ENCODE measurements at regions not wholly inside any gene's neighbourhood (a gene's known extent, or its start where the extent isn't known, plus 50 kb on each side); places are given as distances from the start of the nearest gene placed in this dataset.
A peak's percentile ranks its signal among the peaks of the same experiment; 100 is the strongest.

- DNase-seq (ENCODE audit: low read depth in 2 of 3, low spot score in 2 of 3) = no peak
Observed at GRCh38 chr6:21420146-21420878, 173.2 kb upstream of the SOX4 start.

- no peak for DNase-seq (ENCODE audit: low read depth in 2 of 3, low spot score in 2 of 3)
Observed at GRCh38 chr6:21420926-21421325, 172.6 kb upstream of the SOX4 start.

DNA sequence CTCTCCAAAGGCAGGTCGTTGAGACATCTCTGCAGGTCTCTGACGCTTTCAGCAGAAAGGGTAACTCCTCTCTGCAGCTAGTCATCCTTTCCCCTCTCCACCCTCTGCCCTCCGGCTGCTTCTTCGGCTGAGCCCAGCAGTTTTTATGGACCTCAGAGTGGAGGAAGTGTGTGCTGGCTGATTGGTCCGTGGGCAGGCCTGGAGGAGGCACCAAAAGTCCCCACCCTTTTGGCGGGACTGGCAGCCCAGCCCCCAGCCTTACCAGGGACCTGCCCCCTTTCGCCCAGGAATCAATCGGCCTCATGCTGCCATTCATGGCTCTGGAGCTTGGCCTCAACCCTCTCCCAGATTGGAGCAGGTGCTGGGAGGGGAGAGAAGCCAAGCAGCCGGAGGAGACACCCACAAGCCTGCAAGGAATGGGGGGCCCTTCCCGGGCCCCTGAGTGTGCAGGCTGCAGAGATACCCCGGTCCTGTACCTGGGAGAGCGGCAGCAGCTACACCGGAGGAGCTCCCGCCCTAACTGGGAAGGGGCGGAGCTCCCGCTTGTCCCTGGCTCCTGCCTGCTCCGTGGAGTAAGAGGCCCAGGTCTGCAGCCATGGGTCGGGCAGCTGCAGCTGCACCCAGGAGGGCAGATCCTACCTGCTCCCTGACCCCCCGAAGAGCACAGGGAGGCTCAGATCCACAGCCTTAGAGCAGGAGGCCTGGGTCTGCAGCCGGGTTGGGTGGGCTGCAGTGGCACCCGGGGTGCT lies 170.3 kb upstream of the SOX4 start:
- DNase-seq (ENCODE audit: low read depth in 2 of 3, low spot score in 2 of 3) = no peak

DNA sequence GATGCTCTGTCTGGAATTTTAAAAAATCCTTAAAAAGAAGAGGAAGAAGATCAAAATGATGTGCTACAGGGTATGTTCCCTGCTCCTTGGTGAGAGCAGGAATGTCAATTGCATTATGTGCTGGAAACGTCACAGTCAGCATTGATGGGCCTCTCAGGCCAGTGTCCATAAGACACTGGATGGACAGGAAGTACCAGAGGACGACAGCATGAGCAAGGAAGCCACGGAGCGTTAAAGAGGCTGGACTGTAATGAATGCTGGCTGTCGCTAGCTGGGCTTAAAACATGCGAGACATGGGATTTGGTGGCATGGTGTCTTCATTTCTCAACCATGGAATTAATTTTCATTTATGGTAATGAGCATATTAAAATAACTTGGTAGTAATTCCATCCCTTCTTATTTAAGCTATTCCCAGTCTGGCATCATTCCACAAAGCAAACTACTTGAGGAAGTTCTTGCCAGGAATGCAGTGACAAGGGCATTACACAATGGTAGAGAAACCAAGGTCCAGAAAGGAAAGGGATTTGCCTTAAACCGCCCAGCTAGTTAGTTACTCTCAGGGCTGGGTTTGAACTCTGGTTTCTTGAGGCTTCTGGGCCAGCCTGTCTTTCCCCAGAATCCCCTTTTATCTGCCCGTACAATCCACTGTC lies 166.6 kb upstream of the SOX4 start:
- DNase-seq (ENCODE audit: low read depth in 2 of 3, low spot score in 2 of 3) = no peak

DNA sequence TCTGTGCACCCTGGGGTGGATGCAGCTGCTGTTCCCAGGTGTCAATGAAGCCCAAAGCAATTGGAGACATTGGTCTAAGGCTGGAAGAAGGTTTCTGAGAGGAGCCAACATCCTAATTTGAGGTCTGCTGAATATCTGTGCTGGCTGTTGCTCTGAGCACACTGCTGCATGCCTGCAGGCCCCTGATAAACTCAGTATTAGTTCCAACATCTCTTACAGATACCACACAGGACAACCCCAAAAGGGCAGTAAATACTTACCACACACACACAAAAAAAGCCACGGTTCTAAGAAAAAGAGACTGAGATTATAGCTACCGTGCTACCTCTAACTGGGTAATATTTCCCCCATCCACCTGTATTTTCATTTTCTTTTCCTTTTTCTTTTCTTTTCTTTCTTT lies 164.3 kb upstream of the SOX4 start:
- no peak for DNase-seq (ENCODE audit: low read depth in 2 of 3, low spot score in 2 of 3)

- DNase-seq (ENCODE audit: low read depth in 2 of 3, low spot score in 2 of 3) = no peak
Observed at GRCh38 chr6:21431526-21431925, 162.0 kb upstream of the SOX4 start.

- DNase-seq (ENCODE audit: low read depth in 2 of 3, low spot score in 2 of 3) = no peak
Observed at GRCh38 chr6:21436625-21437024, 156.9 kb upstream of the SOX4 start.

DNA sequence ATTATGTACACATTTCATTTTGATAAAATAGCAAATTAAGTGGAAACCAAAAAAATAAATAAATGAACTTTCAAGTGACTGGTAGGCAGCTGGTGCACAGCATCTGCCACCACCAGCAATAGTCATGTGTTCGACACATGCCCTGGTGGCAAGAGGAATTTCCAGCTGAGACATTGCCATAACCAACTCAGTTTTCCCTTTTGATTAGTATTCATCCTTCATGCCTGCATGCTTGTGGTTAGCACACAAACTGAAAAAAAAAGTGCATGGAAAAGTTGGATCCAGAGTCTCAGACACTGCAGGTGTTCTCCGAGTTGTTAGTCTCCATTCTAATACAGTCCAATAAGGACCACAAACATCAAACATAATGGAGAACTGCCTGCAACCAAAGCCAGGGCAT lies 156.0 kb upstream of the SOX4 start:
- DNase-seq (ENCODE audit: low read depth in 2 of 3, low spot score in 2 of 3) = no peak

DNA sequence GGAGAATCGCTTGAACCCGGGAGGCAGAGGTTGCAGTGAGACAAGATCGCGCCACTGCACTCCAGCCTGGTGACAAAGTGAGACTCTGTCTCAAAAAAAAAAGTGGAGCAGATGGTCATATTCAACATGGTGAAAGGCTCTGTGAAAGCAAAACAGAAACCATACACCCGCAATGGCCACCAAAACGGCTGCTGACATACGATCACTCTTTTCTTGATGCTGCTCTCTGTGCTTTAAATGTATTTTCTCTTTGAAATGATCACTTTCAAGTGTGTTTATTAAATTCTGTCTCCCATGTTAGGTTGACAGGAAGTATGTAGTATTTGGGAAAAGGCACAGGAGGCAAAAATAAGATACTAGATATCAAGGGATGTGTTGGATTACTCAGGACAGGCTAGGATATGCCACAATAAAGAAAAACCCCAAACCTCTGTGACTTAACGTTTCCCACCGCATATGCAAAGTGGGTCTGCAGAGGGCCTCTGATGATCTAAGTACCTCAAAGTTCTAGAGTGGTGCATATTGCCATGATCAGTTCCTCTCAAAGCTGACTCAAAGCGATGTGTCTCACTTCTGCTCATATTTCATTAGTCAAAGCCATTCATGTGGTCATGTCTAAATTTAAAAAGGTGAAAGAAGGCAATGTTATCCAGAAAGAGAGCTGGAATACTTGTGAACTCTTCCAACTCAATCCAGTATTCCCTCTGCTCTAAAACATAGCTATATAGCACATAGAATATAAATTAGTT lies 155.1 kb upstream of the SOX4 start:
- DNase-seq (ENCODE audit: low read depth in 2 of 3, low spot score in 2 of 3) = peak in 1 of 3 experiments; percentile 7

GRCh38 chr6:21438986-21439352 lies 154.6 kb upstream of the SOX4 start:
- no peak for DNase-seq (ENCODE audit: low read depth in 2 of 3, low spot score in 2 of 3)

- no peak for DNase-seq (ENCODE audit: low read depth in 2 of 3, low spot score in 2 of 3)
Observed at GRCh38 chr6:21441386-21441785, 152.2 kb upstream of the SOX4 start.

DNA sequence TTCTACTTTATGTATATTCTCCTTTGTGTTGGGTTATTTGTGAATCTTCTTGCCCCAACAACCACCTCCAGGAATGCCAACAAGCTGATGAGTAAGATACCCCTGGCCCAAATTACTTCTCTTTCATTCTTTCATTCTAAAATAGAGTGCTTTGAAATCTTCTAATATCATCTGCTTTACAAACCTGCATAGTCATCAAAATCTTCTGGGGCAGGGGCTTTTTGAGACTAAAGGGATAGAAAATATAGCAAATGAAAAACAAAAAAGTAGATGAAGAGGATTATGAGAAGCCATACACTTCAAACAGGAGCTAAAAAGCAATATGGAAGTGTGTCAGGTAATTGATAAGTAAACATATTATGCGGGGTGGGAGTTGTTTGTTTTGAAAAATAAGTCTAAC lies 150.7 kb upstream of the SOX4 start:
- DNase-seq (ENCODE audit: low read depth in 2 of 3, low spot score in 2 of 3) = no peak

DNA sequence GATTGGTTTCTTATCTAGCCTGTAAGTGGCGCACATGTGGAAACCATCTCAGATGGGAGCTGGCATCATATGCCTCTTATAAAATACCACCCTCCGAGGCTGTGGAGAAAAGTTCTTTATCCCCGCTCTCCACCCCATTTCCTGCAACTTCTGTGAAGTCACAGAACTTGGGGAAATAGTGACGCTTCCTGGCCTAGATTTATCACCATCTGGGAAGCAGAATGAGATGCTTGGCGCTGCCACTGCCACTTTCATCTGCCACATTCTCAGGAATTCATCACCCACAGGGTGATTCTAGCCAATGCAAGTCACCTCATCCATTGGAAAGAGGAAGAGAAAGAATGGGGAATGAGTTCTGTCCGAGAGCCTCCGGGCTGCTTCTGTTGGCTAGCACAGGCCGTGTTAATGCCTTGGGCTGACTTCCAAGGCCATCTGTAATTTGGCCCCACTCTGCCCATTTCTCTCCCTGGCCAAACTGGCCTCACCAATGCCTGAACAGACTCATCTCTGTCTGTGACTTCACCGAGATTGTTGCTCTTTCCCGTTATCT lies 148.8 kb upstream of the SOX4 start:
- DNase-seq (ENCODE audit: low read depth in 2 of 3, low spot score in 2 of 3) = no peak

DNA sequence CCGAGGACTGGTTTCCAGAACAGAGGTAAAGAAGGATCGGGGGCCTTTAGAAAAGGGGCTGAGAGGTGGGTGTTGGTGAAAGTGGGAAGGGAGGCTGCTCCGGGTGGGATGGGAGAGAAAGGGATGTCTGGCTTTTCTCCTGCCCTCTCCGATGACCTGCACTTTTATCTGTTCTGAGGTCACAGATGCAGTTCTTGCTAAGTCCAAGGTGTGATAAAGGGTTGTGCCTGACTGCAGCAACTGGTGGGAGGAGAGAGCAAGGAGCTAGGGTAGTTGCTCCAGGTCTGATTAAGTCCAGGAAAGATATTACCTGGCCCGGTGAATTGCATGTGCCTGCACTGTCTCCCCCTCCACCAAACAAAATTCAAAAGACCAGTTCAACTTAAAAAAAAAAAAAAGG lies 145.6 kb upstream of the SOX4 start:
- DNase-seq (ENCODE audit: low read depth in 2 of 3, low spot score in 2 of 3) = no peak

DNA sequence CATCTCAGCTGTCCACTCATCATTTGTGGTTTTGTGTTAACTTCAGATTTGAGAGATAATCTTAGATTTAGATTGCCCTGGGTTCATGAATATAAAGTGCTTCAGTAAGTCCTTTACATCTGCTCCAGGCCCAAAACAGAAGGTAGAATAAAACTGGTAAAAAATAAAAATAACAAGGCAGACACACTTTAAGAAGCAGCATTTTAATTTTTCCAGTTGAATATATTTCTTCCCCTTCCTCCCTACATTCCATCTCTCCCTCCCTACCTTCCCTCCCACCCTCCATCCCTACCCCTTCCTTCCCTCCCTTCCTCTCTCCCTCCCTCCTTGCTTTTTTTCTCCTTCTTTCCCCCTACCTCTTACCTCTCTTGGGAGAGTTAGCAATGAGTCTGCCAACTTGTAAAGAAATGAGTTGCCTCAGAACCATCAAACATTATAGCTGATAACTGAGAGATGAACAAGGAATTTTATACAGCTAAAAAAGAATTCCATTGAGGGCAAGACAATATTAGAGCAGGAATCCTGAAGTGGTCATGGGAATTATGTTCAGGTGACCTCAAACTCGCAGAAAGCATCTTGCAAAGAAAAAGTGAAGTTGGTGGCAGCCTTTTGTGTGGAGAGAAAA lies 145.0 kb upstream of the SOX4 start:
- no peak for DNase-seq (ENCODE audit: low read depth in 2 of 3, low spot score in 2 of 3)

- no peak for DNase-seq (ENCODE audit: low read depth in 2 of 3, low spot score in 2 of 3)
Observed at GRCh38 chr6:21450149-21450548, 143.4 kb upstream of the SOX4 start.

GRCh38 chr6:21450628-21451027 lies 142.9 kb upstream of the SOX4 start:
- DNase-seq (ENCODE audit: low read depth in 2 of 3, low spot score in 2 of 3) = no peak

DNA sequence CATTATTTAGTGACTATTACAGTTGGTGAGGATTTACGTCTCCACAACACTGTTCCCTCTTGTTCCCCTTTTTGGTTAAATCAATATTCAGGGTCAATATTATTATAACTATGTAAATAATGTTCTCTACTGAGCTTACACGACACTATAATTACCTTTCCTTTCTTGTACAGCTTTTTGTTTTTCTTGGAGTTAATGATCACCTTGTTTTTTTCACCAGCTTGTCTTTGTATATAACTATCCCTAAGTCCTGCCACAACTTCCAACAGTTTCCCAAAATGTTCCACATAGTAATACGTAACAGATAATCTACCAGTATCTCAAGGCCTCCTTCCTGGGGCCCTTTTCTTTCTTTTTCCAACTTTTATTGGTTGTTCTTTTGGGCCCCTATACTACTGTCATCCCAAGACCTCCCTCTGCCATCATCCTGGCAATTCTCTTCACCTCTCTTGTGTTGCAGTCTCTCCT lies 142.0 kb upstream of the SOX4 start:
- no peak for DNase-seq (ENCODE audit: low read depth in 2 of 3, low spot score in 2 of 3)

- no peak for DNase-seq (ENCODE audit: low read depth in 2 of 3, low spot score in 2 of 3)
Observed at GRCh38 chr6:21454262-21454661, 139.3 kb upstream of the SOX4 start.

GRCh38 chr6:21455071-21455470 lies 138.5 kb upstream of the SOX4 start:
- no peak for DNase-seq (ENCODE audit: low read depth in 2 of 3, low spot score in 2 of 3)

GRCh38 chr6:21457647-21458046 lies 135.9 kb upstream of the SOX4 start:
- no peak for DNase-seq (ENCODE audit: low read depth in 2 of 3, low spot score in 2 of 3)

Data from activated CD8-positive, alpha-beta memory T cell treated with anti-CD3 and anti-CD28 coated beads for 48 hours (primary cell).